Activated CD4-positive, CD25-positive, alpha-beta regulatory T cell treated with anti-CD3 and anti-CD28 coated beads, Interleukin-2, amount 50 U/mL, for 24 hours (primary cell): ENCODE measurements at regions not wholly inside any gene's neighbourhood (a gene's known extent, or its start where the extent isn't known, plus 50 kb on each side); places are given as distances from the start of the nearest gene placed in this dataset.

Source experiments
- ATAC-seq, 2 donors: fragments of 150-1000 bp; cut with Tn5 transposase; one replicate each; pipeline ENCODE4 v1.10.0; 2021; ENCODE audit warnings: mild to moderate bottlenecking in 1 of 2, moderate library complexity in 1 of 2

DNA sequence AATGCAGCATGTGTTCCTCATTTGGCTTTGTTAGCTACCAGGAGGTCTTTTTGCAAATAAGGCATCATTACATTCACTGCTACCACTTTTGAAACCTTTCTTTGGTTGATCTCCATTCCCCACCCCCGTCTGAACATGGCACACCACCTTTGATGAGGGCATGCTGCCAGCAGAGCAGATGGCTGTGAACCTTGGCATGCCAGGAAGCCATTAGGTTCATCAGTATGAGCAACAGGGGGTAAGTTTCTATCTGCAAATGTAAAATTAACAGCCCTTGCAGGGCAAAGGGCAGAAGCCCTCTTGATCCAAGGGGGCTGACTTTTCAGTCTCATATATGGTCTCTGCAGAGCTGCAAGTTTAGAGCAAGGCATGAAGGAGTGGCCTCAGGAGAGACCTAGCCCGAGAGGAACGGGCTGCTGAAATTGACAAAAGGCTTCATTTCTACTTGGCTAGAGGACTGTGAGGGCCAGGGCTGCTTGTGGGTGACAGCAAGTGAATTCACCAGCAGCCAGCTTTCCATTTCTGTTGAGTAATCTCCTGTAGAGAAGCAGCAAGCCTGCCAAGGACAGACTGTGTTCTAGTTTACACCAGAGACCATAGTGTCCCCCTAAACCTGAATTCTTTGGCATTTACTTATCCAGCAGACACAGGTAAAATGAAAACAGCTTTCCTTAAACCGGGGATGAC, 127.9 kb downstream of the ZNF326 start:
- no peak for ATAC-seq

DNA sequence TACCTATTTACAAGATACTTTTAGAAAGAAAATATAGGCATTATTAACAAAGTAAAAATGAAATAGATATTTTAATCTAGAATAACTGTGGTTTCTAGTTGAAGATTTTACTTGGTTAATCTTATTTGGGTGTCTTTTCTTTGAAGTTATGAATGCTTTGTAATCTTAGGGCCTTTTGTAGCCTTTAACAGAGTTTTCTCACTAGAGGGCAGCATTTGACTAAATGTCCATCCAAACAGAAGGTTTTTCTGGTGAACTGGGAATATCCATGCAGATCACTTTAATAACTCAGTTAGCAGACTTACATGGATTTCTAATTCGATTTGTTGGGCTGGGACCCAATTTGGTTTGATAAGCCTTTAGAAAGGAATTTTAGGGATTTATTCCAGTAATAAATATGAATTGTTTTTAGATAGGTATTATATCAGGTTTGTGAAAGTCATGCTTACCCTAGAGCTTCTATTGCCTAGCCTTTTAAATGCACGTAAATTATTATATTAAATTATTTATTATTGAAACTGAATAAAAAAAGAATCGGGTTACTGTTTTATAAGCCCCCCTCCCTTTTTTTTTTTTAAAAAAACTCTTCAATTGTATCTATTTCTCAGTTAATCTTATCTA, 119.7 kb downstream of the ZNF326 start:
- ATAC-seq = no peak

DNA sequence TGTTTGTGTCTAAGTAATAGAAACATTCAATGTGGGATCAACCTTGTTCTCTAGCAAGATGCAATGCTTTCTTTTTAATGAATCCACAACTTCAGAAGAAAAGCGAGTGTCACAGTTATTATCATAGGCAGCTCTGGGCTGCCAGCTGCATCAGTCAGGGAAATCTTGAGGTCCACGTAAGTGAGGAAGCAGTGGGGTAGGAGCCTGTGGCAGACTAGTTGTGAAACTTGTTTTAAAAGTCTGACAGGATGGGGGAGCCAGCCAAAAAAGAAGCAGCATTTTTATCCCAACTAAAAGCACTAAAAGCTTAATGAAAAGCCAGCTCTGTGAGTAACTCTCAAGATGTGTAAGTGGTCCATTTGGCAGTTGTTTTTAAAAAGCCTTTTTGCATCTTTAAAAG, 113.1 kb downstream of the ZNF326 start:
- ATAC-seq = no peak

DNA sequence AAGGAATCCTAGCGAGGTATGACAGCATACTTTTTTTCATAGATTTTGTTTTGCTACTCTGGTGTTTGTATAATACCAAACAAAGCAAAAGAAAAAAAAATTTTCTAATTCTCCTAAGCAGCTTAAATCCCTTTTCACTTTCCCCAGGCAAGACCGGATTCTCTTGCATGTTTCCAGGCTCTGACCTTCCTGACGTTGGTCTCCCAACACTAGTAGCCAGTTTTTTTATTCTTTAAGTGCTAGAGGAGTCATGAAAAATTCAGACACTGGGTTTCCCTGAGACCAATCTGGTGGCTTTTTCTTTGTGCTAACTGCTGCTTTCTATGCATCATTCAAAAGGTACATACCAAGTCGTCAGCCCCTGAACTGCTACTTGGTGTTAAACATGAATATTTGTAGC, 111.4 kb downstream of the ZNF326 start:
- no peak for ATAC-seq

DNA sequence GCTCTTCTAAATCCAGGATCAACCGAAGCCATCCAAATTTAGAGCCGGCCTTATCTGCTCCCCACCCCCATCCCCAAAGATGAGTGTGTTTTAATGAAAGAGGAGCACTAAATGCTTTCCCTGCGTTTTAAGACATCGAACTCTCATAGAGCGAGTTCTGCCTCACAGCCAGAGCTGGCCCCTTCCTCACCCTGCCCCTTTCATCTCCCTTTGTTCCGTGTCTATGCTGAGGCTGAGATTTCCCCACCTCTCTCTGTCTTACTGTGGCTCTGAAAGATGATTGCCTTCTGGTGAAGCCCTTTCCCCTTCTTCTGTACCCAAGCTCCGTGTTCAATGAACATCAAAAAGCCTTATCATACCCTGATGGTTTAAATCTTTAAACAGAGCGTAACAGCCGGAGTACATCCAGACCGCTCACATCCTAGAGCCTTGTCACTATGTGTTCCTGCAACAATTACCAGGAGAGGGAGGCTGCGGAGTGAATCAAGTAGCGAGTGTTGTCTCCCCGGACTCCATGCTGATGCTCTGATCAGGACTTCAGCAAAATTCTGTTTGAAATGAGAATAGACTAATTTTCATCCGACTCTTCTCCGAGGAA, 110.1 kb downstream of the ZNF326 start:
- ATAC-seq = no peak

DNA sequence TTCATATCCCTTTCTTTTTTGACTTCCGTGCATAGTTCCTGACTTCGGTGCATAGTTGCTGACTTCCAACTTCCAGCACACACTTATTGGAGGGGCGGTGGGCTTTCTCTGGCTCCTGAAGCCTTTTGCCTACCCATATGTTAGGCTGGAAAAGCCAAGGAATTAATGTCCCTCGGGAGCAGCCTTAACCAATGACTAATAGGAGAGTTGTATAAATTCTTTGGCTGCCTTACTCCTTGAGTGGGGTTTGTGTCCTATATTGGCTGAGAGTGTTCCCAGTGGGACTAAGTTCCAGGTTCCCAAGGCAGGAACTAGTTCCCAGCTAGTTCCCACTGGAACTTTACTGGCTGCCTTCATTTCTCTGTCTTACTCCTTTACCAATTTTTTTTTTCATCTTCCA, 105.7 kb downstream of the ZNF326 start:
- no peak for ATAC-seq

DNA sequence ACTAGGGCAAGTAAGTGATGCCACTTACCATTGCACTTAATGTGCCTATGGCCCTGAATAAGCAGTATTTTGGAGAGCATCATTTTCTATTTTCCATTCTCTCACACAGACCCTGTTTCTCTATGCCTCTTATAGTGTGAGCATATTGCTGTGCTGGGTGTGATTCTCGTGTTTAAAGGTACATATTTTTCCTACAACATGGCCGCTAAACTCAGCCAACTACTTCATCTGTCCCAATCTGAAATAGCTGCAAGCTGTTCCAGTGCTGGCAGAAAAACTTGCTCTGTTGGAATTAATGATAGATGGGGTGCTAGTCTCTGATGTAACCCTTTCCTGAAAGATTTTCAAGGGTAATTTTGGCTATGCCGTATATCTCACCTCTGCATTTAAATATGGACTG, 97.5 kb downstream of the ZNF326 start:
- ATAC-seq = no peak
